ENCODE measurements at regions not wholly inside any gene's neighbourhood (a gene's known extent, or its start where the extent isn't known, plus 50 kb on each side); places are given as distances from the start of the nearest gene placed in this dataset.
"Not testable (repeated sequence)": the region's sequence is repeated elsewhere in the genome, so short reads cannot be mapped to it uniquely, and the experiment has no call there.

- H3K14ac ChIP-seq (ENCODE audit: low read length) = not testable (repeated sequence)
Measured at GRCh38 chr5:176030361-176031117, 62.4 kb upstream of the THOC3 start.

DNA sequence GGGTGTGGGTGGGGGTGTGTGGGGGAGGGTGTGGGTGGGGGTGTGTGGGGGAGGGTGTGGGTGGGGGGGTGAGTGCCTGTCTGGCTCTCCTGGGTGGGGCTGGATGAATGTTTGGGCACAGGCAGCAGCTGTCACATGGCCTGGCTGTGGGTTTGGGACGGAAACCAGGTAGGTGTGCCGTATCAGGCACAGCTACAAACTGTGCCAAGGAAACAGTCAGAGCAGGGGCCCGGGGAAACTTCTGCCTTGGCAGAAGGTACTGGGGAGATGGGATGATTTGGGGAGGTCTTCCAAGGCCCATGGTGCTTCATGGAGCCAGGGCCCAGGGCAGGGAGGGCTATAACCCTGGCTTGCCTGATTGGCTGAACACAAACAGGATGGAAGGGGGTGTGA is 63.0 kb upstream of the THOC3 start:
- not testable (repeated sequence) for H3K18ac ChIP-seq (ENCODE audit: low read length); H3K4me3 ChIP-seq (ENCODE audit: low read length in 2 of 2); H3K9ac ChIP-seq (ENCODE audit: low read depth, low read length, poor library complexity); H4K8ac ChIP-seq (ENCODE audit: low read depth, low read length); H3K36me3 ChIP-seq (replicated peaks in 1 of 2; ENCODE audit: control insufficient read depth in 2 of 2, insufficient read depth in 2 of 2, low read length in 2 of 2); H3K4me1 ChIP-seq (ENCODE audit: control insufficient read depth in 2 of 2, insufficient read depth in 1 of 2, low read depth in 1 of 2, low read length in 2 of 2); H4K91ac ChIP-seq (ENCODE audit: low read depth, low read length, poor library complexity); H3K14ac ChIP-seq (ENCODE audit: low read length); H3K27me3 ChIP-seq (ENCODE audit: control insufficient read depth in 3 of 3, insufficient read depth in 3 of 3, low read depth in 1 of 3, low read length in 3 of 3); H2BK5ac ChIP-seq (ENCODE audit: low read length); H2BK15ac ChIP-seq (ENCODE audit: low read length); H2BK12ac ChIP-seq (ENCODE audit: low read length); H2AK5ac ChIP-seq (ENCODE audit: low read depth, low read length); H3K27ac ChIP-seq (replicated peaks; ENCODE audit: low read length); H2BK120ac ChIP-seq (ENCODE audit: low read depth, low read length); H3K79me1 ChIP-seq (ENCODE audit: low read depth, low read length); H3K23ac ChIP-seq (ENCODE audit: low read depth, low read length, poor library complexity); H2AFZ ChIP-seq (ENCODE audit: low read length); H3K9me3 ChIP-seq (replicated peaks in 1 of 2; ENCODE audit: control insufficient read depth in 2 of 2, insufficient read depth in 1 of 2, low read depth in 1 of 2, low read length in 2 of 2); H3K4me2 ChIP-seq (ENCODE audit: insufficient read depth, low read length, poor library complexity, severe bottlenecking); H3K4ac ChIP-seq (ENCODE audit: low read length); DNase-seq (ENCODE audit: low spot score)
- no CpG with 5 or more reads among the region's 3 CpGs for WGBS, 2 donors (ENCODE audit: extremely low coverage in 2 of 2, insufficient read length in 2 of 2, insufficient replicate concordance in 1 of 2)

More at GRCh38 chr5:176030361-176031117, 62.4 kb upstream of the THOC3 start:
- not testable (repeated sequence) for H3K27me3 ChIP-seq (ENCODE audit: control insufficient read depth in 3 of 3, insufficient read depth in 3 of 3, low read depth in 1 of 3, low read length in 3 of 3); H2AFZ ChIP-seq (ENCODE audit: low read length); H2BK120ac ChIP-seq (ENCODE audit: low read depth, low read length); H3K9me3 ChIP-seq (replicated peaks in 1 of 2; ENCODE audit: control insufficient read depth in 2 of 2, insufficient read depth in 1 of 2, low read depth in 1 of 2, low read length in 2 of 2); H3K4me3 ChIP-seq (ENCODE audit: low read length in 2 of 2); H2AK5ac ChIP-seq (ENCODE audit: low read depth, low read length); H2BK15ac ChIP-seq (ENCODE audit: low read length); H3K4me2 ChIP-seq (ENCODE audit: insufficient read depth, low read length, poor library complexity, severe bottlenecking); H4K8ac ChIP-seq (ENCODE audit: low read depth, low read length); H2BK5ac ChIP-seq (ENCODE audit: low read length); H3K79me1 ChIP-seq (ENCODE audit: low read depth, low read length); H3K23ac ChIP-seq (ENCODE audit: low read depth, low read length, poor library complexity); H3K18ac ChIP-seq (ENCODE audit: low read length); DNase-seq (ENCODE audit: low spot score); H2BK12ac ChIP-seq (ENCODE audit: low read length); H3K4ac ChIP-seq (ENCODE audit: low read length); H3K27ac ChIP-seq (replicated peaks; ENCODE audit: low read length); H3K9ac ChIP-seq (ENCODE audit: low read depth, low read length, poor library complexity); H3K4me1 ChIP-seq (ENCODE audit: control insufficient read depth in 2 of 2, insufficient read depth in 1 of 2, low read depth in 1 of 2, low read length in 2 of 2); H4K91ac ChIP-seq (ENCODE audit: low read depth, low read length, poor library complexity); H3K36me3 ChIP-seq (replicated peaks in 1 of 2; ENCODE audit: control insufficient read depth in 2 of 2, insufficient read depth in 2 of 2, low read length in 2 of 2)
- no CpG with 5 or more reads among the region's 6 CpGs for WGBS, 2 donors (ENCODE audit: extremely low coverage in 2 of 2, insufficient read length in 2 of 2, insufficient replicate concordance in 1 of 2)

- H3K79me1 ChIP-seq (ENCODE audit: low read depth, low read length); H3K27ac ChIP-seq (replicated peaks; ENCODE audit: low read length); DNase-seq (ENCODE audit: low spot score); H3K27me3 ChIP-seq (ENCODE audit: control insufficient read depth in 3 of 3, insufficient read depth in 3 of 3, low read depth in 1 of 3, low read length in 3 of 3); H2BK15ac ChIP-seq (ENCODE audit: low read length); H3K4me2 ChIP-seq (ENCODE audit: insufficient read depth, low read length, poor library complexity, severe bottlenecking); H3K9ac ChIP-seq (ENCODE audit: low read depth, low read length, poor library complexity); H3K4ac ChIP-seq (ENCODE audit: low read length); H3K18ac ChIP-seq (ENCODE audit: low read length); H2AFZ ChIP-seq (ENCODE audit: low read length); H3K36me3 ChIP-seq (replicated peaks in 1 of 2; ENCODE audit: control insufficient read depth in 2 of 2, insufficient read depth in 2 of 2, low read length in 2 of 2); H3K9me3 ChIP-seq (replicated peaks in 1 of 2; ENCODE audit: control insufficient read depth in 2 of 2, insufficient read depth in 1 of 2, low read depth in 1 of 2, low read length in 2 of 2); H2BK120ac ChIP-seq (ENCODE audit: low read depth, low read length); H4K8ac ChIP-seq (ENCODE audit: low read depth, low read length); H3K4me3 ChIP-seq (ENCODE audit: low read length in 2 of 2); H2BK12ac ChIP-seq (ENCODE audit: low read length); H3K14ac ChIP-seq (ENCODE audit: low read length); H3K23ac ChIP-seq (ENCODE audit: low read depth, low read length, poor library complexity); H2BK5ac ChIP-seq (ENCODE audit: low read length); H4K91ac ChIP-seq (ENCODE audit: low read depth, low read length, poor library complexity); H2AK5ac ChIP-seq (ENCODE audit: low read depth, low read length); H3K4me1 ChIP-seq (ENCODE audit: control insufficient read depth in 2 of 2, insufficient read depth in 1 of 2, low read depth in 1 of 2, low read length in 2 of 2): not testable (repeated sequence)
- no CpG with 5 or more reads among the region's 3 CpGs for WGBS, 2 donors (ENCODE audit: extremely low coverage in 2 of 2, insufficient read length in 2 of 2, insufficient replicate concordance in 1 of 2)
Measured at GRCh38 chr5:176033186-176033585, 65.1 kb upstream of the THOC3 start.

GRCh38 chr5:176034407-176035200 is 66.5 kb upstream of the THOC3 start:
- not testable (repeated sequence) for H3K9me3 ChIP-seq (replicated peaks in 1 of 2; ENCODE audit: control insufficient read depth in 2 of 2, insufficient read depth in 1 of 2, low read depth in 1 of 2, low read length in 2 of 2); DNase-seq (ENCODE audit: low spot score); H3K4ac ChIP-seq (ENCODE audit: low read length); H3K18ac ChIP-seq (ENCODE audit: low read length); H3K79me1 ChIP-seq (ENCODE audit: low read depth, low read length); H3K4me1 ChIP-seq (ENCODE audit: control insufficient read depth in 2 of 2, insufficient read depth in 1 of 2, low read depth in 1 of 2, low read length in 2 of 2); H2BK5ac ChIP-seq (ENCODE audit: low read length); H4K91ac ChIP-seq (ENCODE audit: low read depth, low read length, poor library complexity); H3K36me3 ChIP-seq (replicated peaks in 1 of 2; ENCODE audit: control insufficient read depth in 2 of 2, insufficient read depth in 2 of 2, low read length in 2 of 2); H3K4me2 ChIP-seq (ENCODE audit: insufficient read depth, low read length, poor library complexity, severe bottlenecking); H3K14ac ChIP-seq (ENCODE audit: low read length); H2BK15ac ChIP-seq (ENCODE audit: low read length); H3K27ac ChIP-seq (replicated peaks; ENCODE audit: low read length); H3K27me3 ChIP-seq (ENCODE audit: control insufficient read depth in 3 of 3, insufficient read depth in 3 of 3, low read depth in 1 of 3, low read length in 3 of 3); H2BK120ac ChIP-seq (ENCODE audit: low read depth, low read length); H3K23ac ChIP-seq (ENCODE audit: low read depth, low read length, poor library complexity); H2AK5ac ChIP-seq (ENCODE audit: low read depth, low read length); H2AFZ ChIP-seq (ENCODE audit: low read length); H3K4me3 ChIP-seq (ENCODE audit: low read length in 2 of 2)
- Histone ChIP-seq H2BK12ac (ENCODE audit: low read length) (peak overlapping the region; percentile 41), H3K9ac (ENCODE audit: low read depth, low read length, poor library complexity) (peak overlapping the region; percentile 60), H4K8ac (ENCODE audit: low read depth, low read length) (peak overlapping the region; percentile 65)
- WGBS, 2 donors (ENCODE audit: extremely low coverage in 2 of 2, insufficient read length in 2 of 2, insufficient replicate concordance in 1 of 2) = no CpG with 5 or more reads among the region's 15 CpGs

All from neuronal stem cell (in vitro differentiated cells).